SKM-1 treated with dmso at 0.1 percent for 144 hours (cell line): ENCODE measurements at regions not wholly inside any gene's neighbourhood (a gene's known extent, or its start where the extent isn't known, plus 50 kb on each side); places are given as distances from the start of the nearest gene placed in this dataset.

Experiments used
- DNase-seq: peaks from one replicate; lab custom pipeline; 2025; ENCODE audit not compliant: unreplicated experiment; lab: John Stamatoyannopoulos, UW

- peak; percentile 77 for DNase-seq
Observed at GRCh38 chr10:90318659-90319058, 539.2 kb downstream of the HTR7 start.

GRCh38 chr10:90319188-90319914 is 538.5 kb downstream of the HTR7 start:
- no peak for DNase-seq

GRCh38 chr10:90321132-90321816 is 536.6 kb downstream of the HTR7 start:
- DNase-seq, result no peak

DNA sequence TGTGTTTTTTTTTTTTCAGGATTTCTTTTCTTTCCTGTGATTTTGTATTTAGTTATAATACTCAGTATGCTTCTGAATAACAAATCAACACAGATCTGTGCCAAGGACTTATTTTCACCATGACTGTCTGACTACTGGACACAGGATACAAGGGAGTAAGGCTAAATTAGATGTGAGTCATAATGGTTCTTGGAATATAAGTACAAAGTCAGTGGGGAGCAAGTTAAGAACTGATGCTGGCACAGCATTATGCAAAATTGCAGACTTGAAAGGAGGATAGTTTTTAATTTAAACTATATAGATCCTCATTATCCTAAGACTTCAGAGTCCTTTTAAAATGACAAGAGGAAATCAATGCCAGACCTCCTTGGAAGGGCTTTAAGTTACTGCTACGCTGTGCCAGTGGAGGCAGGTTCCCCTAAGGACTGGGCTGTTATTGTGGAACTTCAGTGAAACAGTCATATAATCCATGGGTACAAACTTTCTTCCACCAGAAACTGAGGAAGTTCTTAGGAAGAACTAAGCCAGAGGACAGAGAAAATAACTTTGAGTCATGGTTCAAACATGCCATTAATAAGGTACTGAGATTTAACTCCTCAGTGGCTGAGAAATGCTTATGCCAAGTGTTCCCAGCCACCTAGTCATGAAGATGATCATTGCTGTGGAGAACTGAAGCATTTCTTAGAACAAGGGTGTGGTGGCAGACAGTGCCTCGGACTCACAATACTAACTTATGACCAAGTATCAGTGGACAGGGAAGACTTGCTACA is 531.2 kb downstream of the HTR7 start:
- DNase-seq, result no peak

DNA sequence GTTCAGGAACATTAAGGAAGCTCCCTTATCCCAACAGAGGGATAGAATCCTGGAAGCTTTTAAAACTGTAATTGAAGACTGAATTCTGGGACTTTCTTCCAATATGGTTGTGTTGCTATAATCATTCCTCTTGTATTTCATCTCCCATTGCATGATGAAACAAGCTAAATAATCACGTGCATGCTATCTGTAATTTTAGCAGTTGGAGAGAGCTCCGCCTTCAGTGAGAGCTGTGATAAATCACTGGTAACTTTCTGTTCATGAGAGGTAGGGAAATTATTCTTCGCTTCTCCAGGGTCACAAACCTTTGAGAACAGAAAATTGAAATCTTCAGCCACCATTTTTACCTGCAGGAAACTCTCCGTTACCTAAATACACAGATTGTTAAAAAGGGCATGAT is 530.2 kb downstream of the HTR7 start:
- DNase-seq, result no peak

- DNase-seq, result no peak
Observed at GRCh38 chr10:90328459-90328858, 529.4 kb downstream of the HTR7 start.

GRCh38 chr10:90328896-90329295 is 528.9 kb downstream of the HTR7 start:
- DNase-seq, result no peak

- DNase-seq, result no peak
Observed at GRCh38 chr10:90337316-90337715, 520.5 kb downstream of the HTR7 start.

GRCh38 chr10:90342480-90342879 is 515.4 kb downstream of the HTR7 start:
- DNase-seq, result no peak

- DNase-seq, result no peak
Observed at GRCh38 chr10:90344226-90344625, 513.6 kb downstream of the HTR7 start.

DNA sequence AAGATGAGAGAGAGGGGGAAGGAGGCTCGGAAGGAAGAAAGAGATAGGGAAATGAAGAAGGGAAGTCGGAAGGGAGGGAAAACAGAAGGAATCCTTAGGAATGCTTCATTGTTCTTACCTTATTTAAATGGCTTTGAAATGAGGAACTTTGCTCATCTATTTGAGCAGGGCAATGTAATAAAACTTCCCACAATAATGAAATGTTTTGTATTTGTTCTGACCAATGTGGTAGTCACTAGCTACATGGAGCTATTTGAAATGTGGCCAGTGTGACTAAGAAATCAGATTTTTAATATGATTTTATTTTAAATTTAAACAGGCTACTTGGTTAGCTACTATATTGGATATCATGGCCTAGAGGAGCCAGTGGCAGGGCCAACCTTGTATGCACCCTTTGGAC is 510.6 kb downstream of the HTR7 start:
- DNase-seq, result no peak

DNA sequence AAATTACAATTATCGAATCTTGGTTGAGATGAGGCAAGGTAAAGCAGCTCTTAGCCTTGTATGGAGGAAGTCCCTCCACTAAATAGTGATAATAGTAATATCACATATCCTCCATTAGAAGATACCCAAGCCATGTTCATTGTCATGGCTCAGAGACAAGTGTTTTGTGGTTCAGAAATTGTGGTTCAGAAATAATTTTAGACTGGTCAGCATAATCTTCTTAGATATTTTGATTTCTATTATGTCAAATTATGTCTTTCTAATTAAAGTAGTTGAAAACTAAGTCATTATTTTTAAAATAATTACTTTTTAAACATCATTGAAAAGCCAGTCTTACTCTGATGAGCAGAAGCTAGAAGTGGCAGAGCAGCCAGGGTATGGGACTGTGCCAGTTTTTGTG is 507.7 kb downstream of the HTR7 start:
- no peak for DNase-seq

- DNase-seq, result no peak
Observed at GRCh38 chr10:90352288-90352687, 505.6 kb downstream of the HTR7 start.

GRCh38 chr10:90354914-90355313 is 502.9 kb downstream of the HTR7 start:
- no peak for DNase-seq

DNA sequence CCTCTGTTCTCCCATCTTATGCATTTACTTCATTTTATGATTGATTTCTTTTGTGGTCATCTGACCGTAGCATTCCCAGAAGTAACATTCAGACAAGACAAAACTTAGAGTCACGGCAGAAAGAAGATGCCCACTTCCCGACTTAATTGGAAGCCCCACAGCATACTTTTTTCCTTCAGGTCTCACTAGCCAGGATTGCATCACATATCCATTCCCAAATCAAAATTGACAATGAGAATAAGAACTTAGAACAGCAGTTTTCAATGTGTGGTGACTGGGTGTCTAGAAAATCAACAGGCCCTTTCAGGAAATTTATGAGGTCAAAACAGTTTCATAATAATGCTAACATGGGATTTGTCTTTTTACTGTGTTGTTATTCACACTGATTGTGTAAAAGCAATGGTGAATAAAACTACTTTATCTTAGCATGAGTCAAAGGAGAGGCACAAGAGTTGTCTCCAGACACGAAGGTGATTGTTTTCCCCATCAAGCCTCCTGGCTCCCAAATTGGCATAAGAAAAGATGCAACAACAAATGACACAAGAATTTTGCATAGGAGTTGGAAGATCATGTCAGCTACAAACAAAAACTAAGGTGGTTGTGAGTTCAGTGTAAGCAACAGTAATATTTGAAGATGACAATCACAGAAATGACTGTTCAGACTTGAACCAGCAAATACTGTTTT is 493.9 kb downstream of the HTR7 start:
- DNase-seq, result no peak

- DNase-seq, result no peak
Observed at GRCh38 chr10:90372451-90372850, 485.4 kb downstream of the HTR7 start.

DNA sequence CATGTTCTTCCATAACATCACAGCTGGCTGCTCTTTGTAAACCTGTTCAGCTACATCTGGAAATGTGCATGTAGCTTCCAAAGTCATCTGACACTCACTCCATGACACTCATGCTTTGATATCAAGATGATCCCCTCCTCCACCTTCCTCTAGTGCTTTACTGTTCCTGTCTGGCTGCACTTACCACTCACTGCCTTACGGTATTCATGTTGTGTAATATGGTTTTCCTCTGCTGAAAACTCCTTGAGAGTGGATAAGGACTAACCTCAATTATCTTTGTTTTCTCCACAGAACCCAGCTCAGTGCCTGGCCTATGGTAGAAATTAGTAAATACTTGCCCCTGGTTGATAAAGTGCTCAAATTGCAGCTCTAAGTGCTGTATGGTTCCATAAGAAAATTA is 483.9 kb downstream of the HTR7 start:
- DNase-seq, result no peak

DNA sequence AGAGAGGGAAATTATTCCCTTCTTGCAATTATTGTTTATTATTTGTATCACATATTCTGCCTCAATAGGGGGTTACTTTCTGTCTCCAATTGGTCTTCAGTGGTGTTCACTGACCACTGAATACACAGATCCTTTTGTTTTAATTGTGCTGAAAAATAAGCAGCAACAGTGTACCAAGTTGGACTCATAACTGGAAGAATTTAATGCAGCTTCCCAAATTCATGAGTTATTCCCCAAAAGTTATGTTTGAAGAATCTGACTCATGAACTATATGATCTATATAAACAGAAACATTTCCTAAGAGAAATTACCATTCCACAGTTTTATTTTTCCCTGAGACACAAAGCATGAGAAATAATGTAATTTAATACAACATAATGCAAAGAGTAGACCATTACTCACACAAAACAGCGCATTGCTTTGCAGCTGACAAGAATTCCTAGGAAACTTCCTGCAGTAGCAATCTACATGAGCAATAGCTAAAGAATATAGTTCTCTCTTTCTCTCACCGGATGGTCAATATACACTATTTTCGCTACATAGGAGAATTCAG is 479.2 kb downstream of the HTR7 start:
- DNase-seq, result no peak

- no peak for DNase-seq
Observed at GRCh38 chr10:90381468-90381867, 476.4 kb downstream of the HTR7 start.

- DNase-seq, result no peak
Observed at GRCh38 chr10:90389876-90390275, 468.0 kb downstream of the HTR7 start.

- DNase-seq, result no peak
Observed at GRCh38 chr10:90394311-90394710, 463.5 kb downstream of the HTR7 start.
